Karpas-422 (cell line): ENCODE measurements at regions not wholly inside any gene's neighbourhood (a gene's known extent, or its start where the extent isn't known, plus 50 kb on each side); places are given as distances from the start of the nearest gene placed in this dataset.

Experiments
- DNase-seq: peaks from one replicate; pipeline ENCODE4 v3.0.0-alpha.2; 2015
- H2AFZ ChIP-seq: fragments of 200-600 bp; sonication (generic); 2 replicates; pipeline ENCODE4 v1.6.1; 2014; ENCODE audit warnings: antibody characterized with exemption, low read length, mixed read lengths
- H3K27ac ChIP-seq: fragments of 200-600 bp; sonication (generic); 2 replicates; pipeline ENCODE4 v1.5.1; 2014; ENCODE audit warnings: mild to moderate bottlenecking, low read length, moderate library complexity
- H3K27me3 ChIP-seq: fragments of 200-600 bp; sonication (generic); 2 replicates; pipeline ENCODE4 v1.6.1; 2014; ENCODE audit warnings: low read length, mixed read lengths
- H3K36me3 ChIP-seq: fragments of 200-600 bp; sonication (generic); 2 replicates; pipeline ENCODE4 v1.6.1; 2014; ENCODE audit warnings: low read length, mixed read lengths; ENCODE audit not compliant: insufficient read depth
- H3K4me1 ChIP-seq: fragments of 200-600 bp; sonication (generic); 2 replicates; pipeline ENCODE4 v1.6.1; 2014; ENCODE audit warnings: mild to moderate bottlenecking, low read length, mixed read lengths
- H3K4me2 ChIP-seq: fragments of 200-600 bp; sonication (generic); 2 replicates; pipeline ENCODE4 v1.6.1; 2014; ENCODE audit warnings: low read length, low read depth, mild to moderate bottlenecking; ENCODE audit not compliant: poor library complexity, severe bottlenecking
- H3K4me3 ChIP-seq: fragments of 200-600 bp; sonication (generic); 2 replicates; pipeline ENCODE4 v1.5.1; 2014; ENCODE audit warnings: mild to moderate bottlenecking, antibody characterized with exemption, low read length, mixed read lengths
- H3K79me2 ChIP-seq: fragments of 200-600 bp; sonication (generic); 2 replicates; pipeline ENCODE4 v1.6.1; 2014; ENCODE audit warnings: mild to moderate bottlenecking, low read length, mixed read lengths
- H3K9ac ChIP-seq: fragments of 200-600 bp; sonication (generic); 2 replicates; pipeline ENCODE4 v1.6.0; 2014; ENCODE audit warnings: low read length
- H3K9me2 ChIP-seq: fragments of 200-600 bp; sonication (generic), shearing (Covaris generic); replicated peaks from 2 replicates; pipeline ENCODE4 v1.6.0; 2014; ENCODE audit warnings: mild to moderate bottlenecking, low read length, moderate library complexity; ENCODE audit not compliant: insufficient read depth
- H3K9me3 ChIP-seq: fragments of 300-700, 200-600 bp; sonication (generic); 2 replicates; pipeline ENCODE4 v1.6.1; 2014; ENCODE audit warnings: low read length, mixed read lengths
- H4K20me1 ChIP-seq: fragments of 200-600 bp; sonication (generic); 2 replicates; pipeline ENCODE4 v1.6.1; 2014; ENCODE audit warnings: mild to moderate bottlenecking, antibody characterized with exemption, low read length, low read depth; ENCODE audit not compliant: insufficient read depth

DNA sequence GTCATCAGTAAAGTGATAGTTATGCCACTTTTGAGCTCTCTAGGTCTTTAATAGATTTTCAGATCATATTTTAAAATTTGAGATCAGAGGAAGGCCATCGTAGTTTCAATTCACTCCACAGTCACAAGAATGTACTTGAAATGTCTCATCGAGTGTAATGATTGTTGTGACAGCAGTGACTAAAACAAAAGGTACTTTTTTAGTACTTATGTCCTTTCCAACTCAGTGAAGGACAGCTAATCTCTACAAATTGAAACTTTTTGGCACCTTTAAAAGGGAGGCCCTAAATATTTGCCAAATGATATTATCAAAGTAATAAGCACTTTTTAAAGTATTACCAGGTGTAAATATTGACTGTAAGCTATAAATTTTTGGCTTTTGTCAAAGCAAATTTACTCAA is 702.9 kb upstream of the GRM3 start:
- peaks cover 36% of the 10 kb centered on the region; the same call in 1 of the 2 replicates for H3K9me3 ChIP-seq
- no peaks in the 10 kb centered on the region for H3K79me2 ChIP-seq
- H3K9me2 ChIP-seq = no peaks in the 10 kb centered on the region
- no peak overlapping the region for H3K4me2 ChIP-seq
- H3K9ac ChIP-seq = no peak overlapping the region
- no peaks in the 10 kb centered on the region for H3K4me1 ChIP-seq
- no peak for DNase-seq
- no peak overlapping the region for H3K27ac ChIP-seq
- no peak overlapping the region for H3K4me3 ChIP-seq
- no peaks in the 10 kb centered on the region for H3K27me3 ChIP-seq
- no peaks in the 10 kb centered on the region for H3K36me3 ChIP-seq
- H2AFZ ChIP-seq = no peak overlapping the region
- no peaks in the 10 kb centered on the region for H4K20me1 ChIP-seq

GRCh38 chr7:85931919-85932318 is 711.8 kb upstream of the GRM3 start:
- no peak for DNase-seq
- no peak overlapping the region for H2AFZ ChIP-seq
- H3K9me3 ChIP-seq = peaks cover 11% of the 10 kb centered on the region
- no peaks in the 10 kb centered on the region for H3K36me3 ChIP-seq
- no peak overlapping the region for H3K9ac ChIP-seq
- no peak overlapping the region for H3K4me3 ChIP-seq
- H3K9me2 ChIP-seq = no peaks in the 10 kb centered on the region
- H3K79me2 ChIP-seq = no peaks in the 10 kb centered on the region
- H3K27me3 ChIP-seq = no peaks in the 10 kb centered on the region
- no peaks in the 10 kb centered on the region for H4K20me1 ChIP-seq
- no peaks in the 10 kb centered on the region for H3K4me1 ChIP-seq
- H3K27ac ChIP-seq = no peak overlapping the region
- H3K4me2 ChIP-seq = no peak overlapping the region

DNA sequence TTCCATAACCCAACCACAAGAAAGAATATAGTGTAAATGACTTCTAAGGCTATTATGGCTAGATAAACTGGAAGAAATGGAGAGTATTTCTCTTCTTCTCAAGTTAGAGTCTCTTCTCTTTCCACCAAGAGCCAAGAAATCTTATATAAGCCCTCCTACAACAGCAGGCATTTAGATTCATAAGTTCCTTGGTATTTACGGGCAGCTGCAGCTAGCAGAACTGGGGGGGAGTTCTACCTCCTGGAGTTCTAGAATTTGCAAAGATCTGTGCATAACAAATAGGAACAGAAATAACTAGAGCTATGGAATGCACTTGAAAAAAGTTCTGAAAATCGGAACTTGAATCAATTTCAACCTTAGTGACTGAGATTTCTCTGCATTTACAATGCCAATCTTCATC is 715.2 kb upstream of the GRM3 start:
- Histone ChIP-seq H3K79me2 (no peaks in the 10 kb centered on the region), H2AFZ (no peak overlapping the region), H3K27me3 (no peaks in the 10 kb centered on the region), H3K36me3 (no peaks in the 10 kb centered on the region), H3K9me3 (peaks cover 13% of the 10 kb centered on the region), H3K9ac (no peak overlapping the region), H3K27ac (no peak overlapping the region), H3K4me1 (no peaks in the 10 kb centered on the region), H4K20me1 (no peaks in the 10 kb centered on the region), H3K9me2 (no peaks in the 10 kb centered on the region; the same call in 1 of the 2 replicates), H3K4me3 (no peak overlapping the region), H3K4me2 (no peak overlapping the region)
- no peak for DNase-seq

- Histone ChIP-seq H3K4me3 (no peak overlapping the region), H3K36me3 (no peaks in the 10 kb centered on the region), H2AFZ (no peak overlapping the region), H3K9me2 (no peaks in the 10 kb centered on the region; the same call in 1 of the 2 replicates), H3K4me1 (no peaks in the 10 kb centered on the region), H3K4me2 (no peak overlapping the region), H3K79me2 (no peaks in the 10 kb centered on the region), H3K27me3 (no peaks in the 10 kb centered on the region), H4K20me1 (no peaks in the 10 kb centered on the region), H3K9ac (no peak overlapping the region), H3K27ac (no peak overlapping the region), H3K9me3 (peaks cover 22% of the 10 kb centered on the region)
- no peak for DNase-seq
These were observed 716.5 kb upstream of the GRM3 start for GRCh38 chr7:85927226-85927625.

DNA sequence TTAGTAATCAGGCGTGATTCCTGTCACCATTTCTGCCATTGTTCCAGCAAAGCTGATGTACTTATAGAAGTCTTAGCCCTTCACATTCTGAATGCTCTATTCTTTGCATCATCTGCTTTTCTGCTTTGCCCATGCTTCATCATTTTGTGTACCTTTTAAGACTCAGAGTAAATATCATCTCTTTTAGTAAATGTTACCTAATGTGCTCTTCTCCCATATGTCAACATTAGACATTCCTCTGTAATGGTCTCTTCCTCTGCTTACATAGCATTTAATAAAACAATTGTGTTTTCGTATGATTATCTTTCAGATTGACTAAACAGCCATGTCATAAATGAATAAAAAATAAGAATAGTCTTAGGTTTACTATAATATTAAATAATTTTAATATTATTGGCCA is 719.6 kb upstream of the GRM3 start:
- Histone ChIP-seq H3K27me3 (no peaks in the 10 kb centered on the region), H3K9ac (no peak overlapping the region), H4K20me1 (no peaks in the 10 kb centered on the region), H3K9me2 (no peaks in the 10 kb centered on the region; the same call in 1 of the 2 replicates), H3K4me1 (no peaks in the 10 kb centered on the region), H3K79me2 (no peaks in the 10 kb centered on the region), H3K4me2 (no peak overlapping the region), H2AFZ (no peak overlapping the region), H3K9me3 (peaks cover 17% of the 10 kb centered on the region), H3K4me3 (no peak overlapping the region), H3K27ac (no peak overlapping the region), H3K36me3 (no peaks in the 10 kb centered on the region)
- no peak for DNase-seq

GRCh38 chr7:85916016-85916415 is 727.7 kb upstream of the GRM3 start:
- Histone ChIP-seq H3K9ac (no peak overlapping the region), H3K27ac (no peak overlapping the region), H3K9me2 (no peaks in the 10 kb centered on the region), H3K79me2 (no peaks in the 10 kb centered on the region), H3K27me3 (no peaks in the 10 kb centered on the region), H3K9me3 (peaks cover 11% of the 10 kb centered on the region), H3K4me1 (no peaks in the 10 kb centered on the region), H3K36me3 (no peaks in the 10 kb centered on the region), H3K4me3 (no peak overlapping the region), H3K4me2 (no peak overlapping the region), H4K20me1 (no peaks in the 10 kb centered on the region), H2AFZ (no peak overlapping the region)
- DNase-seq = no peak

DNA sequence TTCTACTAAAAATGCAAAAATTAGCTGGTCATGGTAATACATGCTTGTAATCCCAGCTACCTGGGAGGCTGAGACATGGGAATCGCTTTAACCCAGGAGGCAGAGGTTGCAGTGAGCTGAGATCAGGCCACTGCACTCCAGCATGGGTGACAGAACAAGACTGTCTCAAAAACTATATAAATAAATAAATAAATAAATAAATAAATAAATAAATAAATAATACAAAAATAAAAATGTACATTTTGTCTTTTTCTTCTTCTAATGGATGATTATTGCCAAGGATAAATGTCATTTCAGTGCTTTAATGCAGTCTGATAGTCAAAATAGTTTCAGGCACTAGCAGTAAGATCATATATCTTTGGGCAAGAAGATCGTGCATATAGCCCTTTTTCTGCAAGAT is 727.6 kb upstream of the SEMA3D start:
- no peak for DNase-seq
- no peaks in the 10 kb centered on the region for H3K27me3 ChIP-seq
- no peak overlapping the region for H3K4me2 ChIP-seq
- H4K20me1 ChIP-seq = no peaks in the 10 kb centered on the region
- no peaks in the 10 kb centered on the region for H3K79me2 ChIP-seq
- H3K4me3 ChIP-seq = no peak overlapping the region
- H3K4me1 ChIP-seq = no peaks in the 10 kb centered on the region
- H3K36me3 ChIP-seq = no peaks in the 10 kb centered on the region
- H3K9me2 ChIP-seq = no peaks in the 10 kb centered on the region
- no peak overlapping the region for H3K27ac ChIP-seq
- H3K9me3 ChIP-seq = peaks cover 15% of the 10 kb centered on the region
- H3K9ac ChIP-seq = no peak overlapping the region
- no peak overlapping the region for H2AFZ ChIP-seq

DNA sequence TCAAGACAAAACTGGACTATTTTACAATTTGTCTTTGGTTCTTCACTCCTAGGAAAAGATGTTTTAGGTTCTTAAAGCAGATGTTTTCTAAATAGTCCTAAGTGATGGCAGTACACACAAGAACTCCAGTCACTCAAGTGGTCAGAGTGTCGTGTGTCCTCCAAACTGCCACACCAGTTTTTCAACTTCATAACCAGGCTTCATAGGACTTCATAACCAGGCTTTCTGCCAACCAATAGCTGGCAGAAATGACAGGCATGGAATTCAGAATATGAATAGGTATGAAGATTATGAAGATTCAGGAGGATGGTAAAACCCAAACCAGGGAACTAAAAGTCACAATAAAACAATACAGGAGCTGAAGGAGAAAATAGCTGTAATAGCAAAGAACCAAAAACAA is 721.2 kb upstream of the SEMA3D start:
- H3K4me1 ChIP-seq = no peaks in the 10 kb centered on the region
- no peaks in the 10 kb centered on the region for H3K9me2 ChIP-seq

GRCh38 chr7:85897967-85898366 is 711.1 kb upstream of the SEMA3D start:
- no peak overlapping the region for H3K9ac ChIP-seq
- H3K4me2 ChIP-seq = no peak overlapping the region
- no peak overlapping the region for H3K27ac ChIP-seq
- no peaks in the 10 kb centered on the region for H3K79me2 ChIP-seq
- no peaks in the 10 kb centered on the region for H3K27me3 ChIP-seq
- H3K4me1 ChIP-seq = no peaks in the 10 kb centered on the region
- no peaks in the 10 kb centered on the region for H3K9me3 ChIP-seq
- H3K9me2 ChIP-seq = no peaks in the 10 kb centered on the region
- DNase-seq = no peak
- no peaks in the 10 kb centered on the region for H3K36me3 ChIP-seq
- no peaks in the 10 kb centered on the region for H4K20me1 ChIP-seq
- H2AFZ ChIP-seq = no peak overlapping the region
- H3K4me3 ChIP-seq = no peak overlapping the region

More for the DNA sequence above, 721.2 kb upstream of the SEMA3D start:
- Histone ChIP-seq H2AFZ (no peak overlapping the region), H3K4me2 (no peak overlapping the region), H3K27me3 (no peaks in the 10 kb centered on the region), H3K9me3 (peaks cover 22% of the 10 kb centered on the region), H4K20me1 (no peaks in the 10 kb centered on the region), H3K9ac (no peak overlapping the region), H3K27ac (no peak overlapping the region), H3K4me3 (no peak overlapping the region), H3K79me2 (no peaks in the 10 kb centered on the region), H3K36me3 (no peaks in the 10 kb centered on the region)
- no peak for DNase-seq
